B cell (primary cell): ENCODE measurements at regions not wholly inside any gene's neighbourhood (a gene's known extent, or its start where the extent isn't known, plus 50 kb on each side); places are given as distances from the start of the nearest gene placed in this dataset.

ENCODE experiments used
- ATAC-seq: fragments of 200-7000 bp; cut with Tn5 transposase; one replicate; pipeline ENCODE4 v1.10.0; 2021; ENCODE audit warnings: low read depth, mild to moderate bottlenecking, moderate number of reproducible peaks, moderate library complexity
- CTCF ChIA-PET: fragments of 350-600 bp; sonication (Branson Sonifier 250); formaldehyde crosslinking; loops from one replicate; lab custom pipeline; 2021; ENCODE audit warnings: antibody characterized with exemption, inconsistent platforms; lab: Charles Lee
- POLR2A ChIA-PET: fragments of 350-600 bp; sonication (Branson Sonifier 250); formaldehyde crosslinking; loops from one replicate; lab custom pipeline; 2021; ENCODE audit warnings: antibody characterized with exemption; lab: Charles Lee
- DNase-seq: peaks from one replicate; pipeline ENCODE4 v3.0.0; 2013
- H2AFZ ChIP-seq: 2 replicates; pipeline ENCODE4 v1.6.1; 2012; ENCODE audit warnings: mild to moderate bottlenecking, low read depth, low read length; ENCODE audit not compliant: insufficient read depth, poor library complexity, severe bottlenecking
- H3K27ac ChIP-seq, 2 donors: 1 replicate in 1 of 2; 2 replicates in 1 of 2; pipeline ENCODE4 v1.5.1; 2012 to 2013; ENCODE audit warnings: low read length in 2 of 2, mild to moderate bottlenecking in 2 of 2, moderate library complexity in 1 of 2
- H3K27me3 ChIP-seq, 4 experiments: fragments of 200-600 bp in 1 of 4; sonication (generic) in 1 of 4; replicated peaks in 1 of 4; 1 replicate in 2 of 4; 2 replicates in 2 of 4; pipeline versions ENCODE4 v1.6.1 to v1.7.0; 2013 to 2016; ENCODE audit warnings: low read length in 3 of 4, mild to moderate bottlenecking in 2 of 4, mixed read lengths in 1 of 4, moderate library complexity in 1 of 4; ENCODE audit not compliant: insufficient read depth in 4 of 4, control insufficient read depth in 3 of 4; ENCODE audit errors: control extremely low read depth in 1 of 4
- H3K36me3 ChIP-seq, 2 experiments: replicated peaks in 1 of 2; 1 replicate in 1 of 2; 2 replicates in 1 of 2; pipeline versions ENCODE4 v1.6.1 to v1.7.1; 2013; ENCODE audit warnings: low read length in 1 of 2; ENCODE audit not compliant: insufficient read depth in 2 of 2, control insufficient read depth in 1 of 2; ENCODE audit errors: control extremely low read depth in 1 of 2, extremely low read depth in 1 of 2
- H3K4me1 ChIP-seq, 2 donors: fragments of 200-600 bp in 1 of 2; sonication (generic) in 1 of 2; 1 replicate in 1 of 2; 2 replicates in 1 of 2; pipeline versions ENCODE4 v1.5.1 to v1.6.1; 2013 to 2017; ENCODE audit warnings: low read length in 2 of 2; ENCODE audit not compliant: control insufficient read depth in 2 of 2, insufficient read depth in 2 of 2
- H3K4me2 ChIP-seq: replicated peaks from 2 replicates; pipeline ENCODE3; 2012; ENCODE audit warnings: mild to moderate bottlenecking, low read depth, low read length; ENCODE audit not compliant: poor library complexity, severe bottlenecking
- H3K4me3 ChIP-seq, 5 experiments: fragments of 200-600 bp in 1 of 5; sonication (generic) in 1 of 5; 1 replicate in 3 of 5; 2 replicates in 2 of 5; pipeline versions ENCODE4 v1.5.1 to v1.7.0; 2011 to 2016; ENCODE audit warnings: low read length in 4 of 5, mild to moderate bottlenecking in 4 of 5, low read depth in 2 of 5, control low read depth in 1 of 5, moderate library complexity in 1 of 5; ENCODE audit not compliant: insufficient read depth in 1 of 5; ENCODE audit errors: control extremely low read depth in 1 of 5, extremely low read depth in 1 of 5
- H3K79me2 ChIP-seq: fragments of 200-600 bp; sonication (generic); one replicate; pipeline ENCODE4 v1.6.0; 2016; ENCODE audit warnings: low read length; ENCODE audit not compliant: control insufficient read depth, insufficient read depth
- H3K9ac ChIP-seq: fragments of 200-600 bp; sonication (generic); 2 replicates; pipeline ENCODE4 v1.6.1; 2017; ENCODE audit warnings: mild to moderate bottlenecking, low read length, moderate library complexity
- H3K9me3 ChIP-seq, 3 donors: one replicate each; pipeline versions ENCODE4 v1.6.1 to v1.7.1; 2013; ENCODE audit warnings: low read length in 2 of 3; ENCODE audit not compliant: control insufficient read depth in 2 of 3, insufficient read depth in 1 of 3; ENCODE audit errors: control extremely low read depth in 1 of 3
- H4K20me1 ChIP-seq: 2 replicates; pipeline ENCODE4 v1.6.0; 2012; ENCODE audit warnings: mild to moderate bottlenecking, low read length; ENCODE audit not compliant: insufficient read depth, control insufficient read depth, poor library complexity, severe bottlenecking
- H3K27ac Mint-ChIP-seq: one replicate; pipeline ENCODE4 v1.8.0; 2021; ENCODE audit warnings: mixed read lengths
- H3K27me3 Mint-ChIP-seq: one replicate; pipeline ENCODE4 v1.8.0; 2021; ENCODE audit warnings: mixed read lengths
- H3K4me1 Mint-ChIP-seq: one replicate; pipeline ENCODE4 v1.8.0; 2021; ENCODE audit warnings: mixed read lengths
- H3K4me3 Mint-ChIP-seq: one replicate; pipeline ENCODE4 v1.8.0; 2021; ENCODE audit warnings: mixed read lengths
- H3K9me3 Mint-ChIP-seq: one replicate; pipeline ENCODE4 v1.8.0; 2022; ENCODE audit warnings: mixed read lengths; ENCODE audit not compliant: insufficient read depth
- EZH2 ChIP-seq: IDR thresholded peaks from 2 replicates; pipeline ENCODE4 v1.6.1; 2012; ENCODE audit warnings: borderline replicate concordance, low read depth, mild to moderate bottlenecking, moderate library complexity, low read length; ENCODE audit not compliant: insufficient read depth, poor library complexity, severe bottlenecking
- WGBS: methylation state at CpG from one replicate; pipeline ENCODE4 v1.1.5; 2013; ENCODE audit warnings: missing lambda C conversion rate; ENCODE audit not compliant: insufficient coverage; 5-methylcytosine and 5-hydroxymethylcytosine counted together
- intact Hi-C: fragments of 100-400 bp; cut with micrococcal nuclease; formaldehyde crosslinking; loops from one replicate; pipeline ENCODE4 v1.10.0; 2022
- TF ChIP-seq, protein P1 (sequence below): fragments of 200-600 bp; IDR thresholded peaks from one replicate; pipeline ENCODE4 v1.8.0; 2022; ENCODE audit warnings: antibody characterized with exemption, mild to moderate bottlenecking

DNA sequence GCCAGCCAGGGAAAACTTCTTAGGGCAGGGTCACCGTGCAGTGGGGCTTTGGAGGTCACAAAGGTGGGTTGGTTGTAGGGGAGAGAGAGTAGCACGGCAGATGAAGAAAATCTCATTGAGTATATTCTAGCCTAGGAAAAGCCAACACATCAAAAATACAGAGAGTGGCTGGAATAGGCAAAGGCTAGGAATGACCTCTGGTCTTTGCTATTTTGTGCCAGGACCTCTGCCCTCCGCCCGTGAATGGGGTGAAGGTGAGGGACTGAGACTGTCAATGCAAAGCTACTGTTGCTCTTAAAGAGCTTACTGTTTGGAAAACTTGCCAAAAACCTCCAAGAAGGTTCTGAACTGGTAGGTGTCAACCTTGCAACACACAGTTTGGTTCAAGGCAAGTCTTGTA is 346.7 kb downstream of the CDH26 start:
- CTCF ChIA-PET = no interaction called here
- no peak for TF ChIP-seq EZH2
- TF ChIP-seq, protein P1, sequence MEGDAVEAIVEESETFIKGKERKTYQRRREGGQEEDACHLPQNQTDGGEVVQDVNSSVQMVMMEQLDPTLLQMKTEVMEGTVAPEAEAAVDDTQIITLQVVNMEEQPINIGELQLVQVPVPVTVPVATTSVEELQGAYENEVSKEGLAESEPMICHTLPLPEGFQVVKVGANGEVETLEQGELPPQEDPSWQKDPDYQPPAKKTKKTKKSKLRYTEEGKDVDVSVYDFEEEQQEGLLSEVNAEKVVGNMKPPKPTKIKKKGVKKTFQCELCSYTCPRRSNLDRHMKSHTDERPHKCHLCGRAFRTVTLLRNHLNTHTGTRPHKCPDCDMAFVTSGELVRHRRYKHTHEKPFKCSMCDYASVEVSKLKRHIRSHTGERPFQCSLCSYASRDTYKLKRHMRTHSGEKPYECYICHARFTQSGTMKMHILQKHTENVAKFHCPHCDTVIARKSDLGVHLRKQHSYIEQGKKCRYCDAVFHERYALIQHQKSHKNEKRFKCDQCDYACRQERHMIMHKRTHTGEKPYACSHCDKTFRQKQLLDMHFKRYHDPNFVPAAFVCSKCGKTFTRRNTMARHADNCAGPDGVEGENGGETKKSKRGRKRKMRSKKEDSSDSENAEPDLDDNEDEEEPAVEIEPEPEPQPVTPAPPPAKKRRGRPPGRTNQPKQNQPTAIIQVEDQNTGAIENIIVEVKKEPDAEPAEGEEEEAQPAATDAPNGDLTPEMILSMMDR = no peak

DNA sequence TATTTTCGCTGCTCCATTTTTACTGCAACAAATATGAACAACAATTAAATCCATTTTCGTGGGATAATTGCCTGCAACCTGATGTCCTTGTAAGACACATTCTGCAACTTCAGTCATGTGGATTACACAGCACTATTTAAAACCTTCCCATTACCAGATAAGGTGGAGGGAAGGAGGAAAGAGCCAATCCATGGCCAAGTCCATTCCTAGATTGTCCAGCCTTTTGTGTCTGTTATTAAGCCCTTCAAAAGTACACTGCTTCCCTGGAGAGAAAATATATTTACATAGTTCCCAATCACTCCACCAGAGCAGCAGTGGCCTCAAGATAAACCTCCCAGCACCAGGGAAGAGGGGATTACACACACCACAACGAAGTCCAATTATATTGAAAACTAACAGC is 347.9 kb downstream of the CDH26 start:
- Histone ChIP-seq H3K4me2 (no peak overlapping the region), H3K9me3 (peaks cover 0 to 4% (median 0%) of the 10 kb centered on the region in 3 donors), H4K20me1 (no peaks in the 10 kb centered on the region), H2AFZ (no peak overlapping the region), H3K9ac (no peak overlapping the region), H3K4me3 (no peak overlapping the region), H3K79me2 (no peaks in the 10 kb centered on the region), H3K27me3 (no peaks in the 10 kb centered on the region), H3K27ac (no peak overlapping the region), H3K4me1 (no peaks in the 10 kb centered on the region), H3K36me3 (no peaks in the 10 kb centered on the region)
- H3K27me3 Mint-ChIP-seq = no peaks in the 10 kb centered on the region
- ChIA-PET CTCF (no interaction called here), POLR2A (no interaction called here)
- no peak for TF ChIP-seq EZH2
- TF ChIP-seq, protein P1 = no peak
- H3K9me3 Mint-ChIP-seq = no peaks in the 10 kb centered on the region
- WGBS = 100% methylated on average over 1 of the region's 3 CpGs
- no peak overlapping the region for H3K27ac Mint-ChIP-seq
- intact Hi-C loops = no loop called here
- DNase-seq (no peak), ATAC-seq (no peak)
- H3K4me1 Mint-ChIP-seq = no peaks in the 10 kb centered on the region
- no peak overlapping the region for H3K4me3 Mint-ChIP-seq

More for the DNA sequence above, 346.7 kb downstream of the CDH26 start:
- ATAC-seq = no peak
- H3K4me1 Mint-ChIP-seq = no peaks in the 10 kb centered on the region
- H3K27ac ChIP-seq = no peak overlapping the region
- no peak overlapping the region for H3K9ac ChIP-seq
- POLR2A ChIA-PET = no interaction called here
- no peak overlapping the region for H3K4me2 ChIP-seq
- DNase-seq = no peak
- H3K79me2 ChIP-seq = no peaks in the 10 kb centered on the region
- no peaks in the 10 kb centered on the region for H3K36me3 ChIP-seq
- no peak overlapping the region for H3K4me3 ChIP-seq
- WGBS = 100% methylated on average over 2 of the region's 4 CpGs
- no peaks in the 10 kb centered on the region for H3K9me3 Mint-ChIP-seq
- H3K27me3 Mint-ChIP-seq = no peaks in the 10 kb centered on the region
- H4K20me1 ChIP-seq = no peaks in the 10 kb centered on the region
- H3K9me3 ChIP-seq = peaks cover 0 to 4% (median 0%) of the 10 kb centered on the region in 3 donors
- no peak overlapping the region for H3K27ac Mint-ChIP-seq
- H3K27me3 ChIP-seq = no peaks in the 10 kb centered on the region
- H3K4me3 Mint-ChIP-seq = no peak overlapping the region
- H3K4me1 ChIP-seq = no peaks in the 10 kb centered on the region
- H2AFZ ChIP-seq = no peak overlapping the region
- intact Hi-C loops = no loop called here
